GM12875 (cell line): ENCODE measurements at regions not wholly inside any gene's neighbourhood (a gene's known extent, or its start where the extent isn't known, plus 50 kb on each side); places are given as distances from the start of the nearest gene placed in this dataset.

Experiments used
- H3K4me3 ChIP-seq: one replicate; pipeline ENCODE4 v1.5.1; 2011; ENCODE audit warnings: low read depth, low read length, control low read depth
- TF ChIP-seq, protein P1 (sequence below): IDR thresholded peaks from 2 replicates; pipeline ENCODE4 v1.5.1; 2011; ENCODE audit warnings: low read depth, mild to moderate bottlenecking, control low read depth, inconsistent platforms, low read length, moderate library complexity, borderline replicate concordance; ENCODE audit not compliant: insufficient read depth

DNA sequence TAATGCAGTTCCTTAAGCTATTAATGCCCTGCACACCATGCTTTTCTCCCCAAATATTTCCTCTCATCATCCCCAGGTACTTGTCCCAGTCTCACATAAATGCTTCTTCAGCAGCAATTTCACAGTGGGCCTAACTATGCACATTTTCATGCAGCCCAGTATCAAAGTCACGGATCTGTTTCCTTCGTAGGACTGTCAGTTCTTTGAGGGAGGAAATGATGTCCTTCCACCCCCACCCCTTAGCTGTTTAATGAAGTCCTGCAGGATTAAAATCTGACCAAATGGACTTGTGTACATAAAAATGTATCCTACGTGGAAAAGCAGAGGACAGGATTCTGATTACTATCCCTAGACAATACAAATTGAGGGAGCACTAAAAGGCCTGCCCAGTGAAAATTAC, 68.6 kb upstream of the ARGLU1 start:
- H3K4me3 ChIP-seq = no peak overlapping the region
- TF ChIP-seq, protein P1, sequence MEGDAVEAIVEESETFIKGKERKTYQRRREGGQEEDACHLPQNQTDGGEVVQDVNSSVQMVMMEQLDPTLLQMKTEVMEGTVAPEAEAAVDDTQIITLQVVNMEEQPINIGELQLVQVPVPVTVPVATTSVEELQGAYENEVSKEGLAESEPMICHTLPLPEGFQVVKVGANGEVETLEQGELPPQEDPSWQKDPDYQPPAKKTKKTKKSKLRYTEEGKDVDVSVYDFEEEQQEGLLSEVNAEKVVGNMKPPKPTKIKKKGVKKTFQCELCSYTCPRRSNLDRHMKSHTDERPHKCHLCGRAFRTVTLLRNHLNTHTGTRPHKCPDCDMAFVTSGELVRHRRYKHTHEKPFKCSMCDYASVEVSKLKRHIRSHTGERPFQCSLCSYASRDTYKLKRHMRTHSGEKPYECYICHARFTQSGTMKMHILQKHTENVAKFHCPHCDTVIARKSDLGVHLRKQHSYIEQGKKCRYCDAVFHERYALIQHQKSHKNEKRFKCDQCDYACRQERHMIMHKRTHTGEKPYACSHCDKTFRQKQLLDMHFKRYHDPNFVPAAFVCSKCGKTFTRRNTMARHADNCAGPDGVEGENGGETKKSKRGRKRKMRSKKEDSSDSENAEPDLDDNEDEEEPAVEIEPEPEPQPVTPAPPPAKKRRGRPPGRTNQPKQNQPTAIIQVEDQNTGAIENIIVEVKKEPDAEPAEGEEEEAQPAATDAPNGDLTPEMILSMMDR = no peak

DNA sequence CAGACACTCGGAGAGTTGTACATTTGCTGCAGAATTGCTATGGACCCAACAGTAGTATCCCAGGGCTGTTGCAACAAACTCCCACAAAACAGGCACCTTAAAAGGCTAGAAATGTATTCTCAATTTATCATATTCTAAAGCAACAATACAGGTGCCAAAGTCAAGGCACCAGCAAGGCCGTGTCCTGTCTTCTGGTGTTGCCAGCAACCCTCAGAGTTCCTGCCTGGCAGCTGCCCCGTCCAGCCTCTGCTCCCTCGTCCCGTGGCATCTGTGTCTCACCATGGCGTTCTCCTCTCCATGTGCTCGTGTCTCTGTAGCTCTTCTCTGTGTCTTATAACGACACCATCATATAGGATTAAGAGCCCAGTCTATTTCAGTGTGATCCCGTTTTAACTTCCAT, 67.7 kb upstream of the ARGLU1 start:
- no peak overlapping the region for H3K4me3 ChIP-seq
- TF ChIP-seq, protein P1 = no peak

DNA sequence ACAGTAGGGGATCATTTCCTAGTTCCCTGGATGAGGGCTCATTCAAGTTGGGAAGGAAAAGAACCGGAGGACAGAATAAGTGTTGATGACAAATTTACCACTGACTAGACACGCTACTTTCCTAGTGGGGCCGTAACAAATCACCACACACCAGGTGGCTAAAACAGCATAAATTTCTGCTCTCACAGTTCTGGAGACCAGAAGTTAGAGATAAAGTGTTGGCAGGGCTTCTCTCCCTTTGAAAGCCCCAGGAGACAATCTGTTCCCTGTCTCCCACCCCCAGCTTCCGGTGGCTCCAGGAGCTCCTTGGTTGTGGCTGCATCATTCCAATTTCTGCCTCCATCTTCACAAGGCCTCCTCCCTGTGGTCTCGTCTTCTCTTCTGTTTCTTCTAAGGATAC, 65.4 kb upstream of the ARGLU1 start:
- no peak overlapping the region for H3K4me3 ChIP-seq
- TF ChIP-seq, protein P1 = no peak

DNA sequence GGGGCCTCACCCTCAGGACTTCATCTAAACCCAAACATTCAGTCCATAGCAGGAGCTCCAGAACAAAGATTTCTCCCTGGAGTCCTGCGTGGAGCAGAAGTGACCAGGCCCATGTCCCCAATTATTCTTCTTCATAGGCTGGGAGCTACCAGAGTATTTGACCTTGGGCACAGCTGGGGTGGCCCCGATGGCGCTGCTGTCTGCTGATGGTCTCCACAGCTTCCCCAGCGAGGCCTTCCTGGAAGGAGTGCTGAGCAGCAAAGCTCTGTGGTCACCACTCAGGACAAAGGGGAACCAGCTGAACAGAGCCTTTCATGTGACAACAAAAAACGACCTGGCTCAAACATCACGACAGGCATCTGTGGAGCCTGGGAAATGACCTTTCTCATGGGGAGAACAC, 62.7 kb upstream of the ARGLU1 start:
- no peak overlapping the region for H3K4me3 ChIP-seq
- TF ChIP-seq, protein P1 = no peak

DNA sequence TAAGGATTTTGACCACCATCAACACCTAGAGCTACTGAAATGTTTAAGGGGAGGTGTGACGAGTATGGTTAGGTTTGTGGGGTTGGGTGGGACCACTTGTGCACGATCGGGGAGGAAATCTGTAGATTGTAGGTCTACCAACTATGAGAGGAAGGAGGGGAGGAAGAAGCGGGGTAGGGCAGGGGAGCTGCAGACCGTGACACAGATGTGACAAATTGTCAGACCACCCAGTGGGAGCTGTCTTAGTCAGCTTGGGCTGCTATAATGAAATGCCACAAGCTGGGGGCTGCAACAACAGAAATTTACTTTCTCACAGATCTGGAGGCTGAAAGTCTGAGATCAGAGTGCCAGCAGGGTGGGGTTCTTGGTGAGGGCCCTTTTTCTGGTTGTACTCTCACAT, 62.2 kb upstream of the ARGLU1 start:
- TF ChIP-seq, protein P1 = no peak
- H3K4me3 ChIP-seq = no peak overlapping the region

DNA sequence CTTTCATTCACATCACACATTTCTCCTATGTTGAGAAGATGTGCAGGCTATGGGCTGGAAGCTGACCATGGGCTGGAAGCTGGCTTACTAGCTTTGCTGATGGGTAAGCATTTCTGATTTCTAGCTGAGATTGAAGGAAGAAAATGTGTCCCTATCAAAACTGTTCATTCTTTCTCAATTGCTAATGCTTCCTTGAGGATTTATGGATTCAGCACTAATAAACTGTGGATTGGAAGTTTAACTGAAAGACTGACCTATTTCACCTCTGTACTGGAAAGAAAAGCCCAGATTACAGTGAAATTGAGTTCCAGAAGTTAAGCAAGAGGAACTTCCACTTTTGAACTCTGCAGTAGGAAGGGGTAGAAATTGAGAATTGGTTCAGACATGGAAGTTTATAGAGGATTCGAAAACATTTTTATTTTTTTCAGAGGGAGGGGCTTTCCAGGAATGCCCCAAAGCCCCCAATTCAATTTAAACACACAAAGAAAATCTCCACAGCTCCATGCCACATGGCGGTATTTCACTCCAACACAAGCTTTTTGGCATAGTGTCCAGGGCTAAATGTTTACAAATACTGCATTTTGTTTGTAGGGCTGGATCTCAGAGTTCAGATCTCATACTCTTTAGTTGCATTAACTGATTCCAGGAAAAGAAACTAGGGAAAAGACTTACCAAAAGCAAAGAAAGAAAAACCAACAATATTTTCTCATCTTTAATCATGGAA, 61.2 kb upstream of the ARGLU1 start:
- no peak overlapping the region for H3K4me3 ChIP-seq
- TF ChIP-seq, protein P1 = no peak

DNA sequence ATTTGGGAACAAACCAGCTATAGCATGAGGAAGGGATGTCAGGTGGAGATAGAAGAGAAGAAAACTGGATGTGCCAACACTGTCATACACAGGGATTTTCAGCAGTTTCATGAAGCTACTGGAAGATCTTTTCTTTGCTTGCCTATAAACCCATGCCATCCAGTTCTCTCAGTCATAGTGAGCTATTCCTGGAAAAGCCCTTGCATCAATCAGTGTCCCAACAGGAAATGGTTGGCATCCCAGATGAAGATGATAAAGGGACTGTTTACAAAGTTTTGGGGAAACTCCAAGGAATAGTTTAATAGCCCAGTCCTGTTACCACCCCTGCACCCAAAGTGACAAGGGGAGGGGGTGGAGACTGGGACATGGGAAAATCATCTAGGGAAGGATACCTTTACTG, 58.5 kb upstream of the ARGLU1 start:
- TF ChIP-seq, protein P1 = no peak

More for the DNA sequence above, 58.5 kb upstream of the ARGLU1 start:
- H3K4me3 ChIP-seq = no peak overlapping the region
